ENCODE measurements at regions not wholly inside any gene's neighbourhood (a gene's known extent, or its start where the extent isn't known, plus 50 kb on each side); places are given as distances from the start of the nearest gene placed in this dataset.

GRCh38 chr9:121576281-121577075 is 75.0 kb upstream of the DAB2IP start:
- no peak for TF ChIP-seq EZH2 (IDR thresholded peaks at IDR 0.05; ENCODE audit: insufficient read depth, poor library complexity, severe bottlenecking)
- TF ChIP-seq EZH2phosphoT487 (IDR thresholded peaks at IDR 0.05; ENCODE audit: insufficient read depth, low read depth), result no peak

All from GM23248 (cell line).